GM21423 (cell line): ENCODE measurements at regions not wholly inside any gene's neighbourhood (a gene's known extent, or its start where the extent isn't known, plus 50 kb on each side); places are given as distances from the start of the nearest gene placed in this dataset.
"Not testable (repeated sequence)": the region's sequence is repeated elsewhere in the genome, so short reads cannot be mapped to it uniquely, and the experiment has no call there.

Experiments
- ATAC-seq: cut with Tn5 transposase; IDR thresholded peaks from one replicate; pipeline ENCODE4 v1.9.1; 2021; ENCODE audit warnings: mild to moderate bottlenecking, moderate library complexity; ENCODE audit not compliant: unreplicated experiment

GRCh38 chr15:62316413-62317060 lies 151.5 kb upstream of the C2CD4B start:
- no peak for ATAC-seq

GRCh38 chr15:62320259-62320658 lies 155.2 kb upstream of the C2CD4B start:
- no peak for ATAC-seq

GRCh38 chr15:62323353-62323890 lies 158.3 kb upstream of the C2CD4B start:
- ATAC-seq, result no peak

GRCh38 chr15:62324382-62324781 lies 159.3 kb upstream of the C2CD4B start:
- no peak for ATAC-seq

- ATAC-seq, result no peak
Measured at GRCh38 chr15:62325597-62325996, 160.5 kb upstream of the C2CD4B start.

- no peak for ATAC-seq
Measured at GRCh38 chr15:62326460-62327011, 161.5 kb upstream of the C2CD4B start.

- no peak for ATAC-seq
Measured at GRCh38 chr15:62327406-62327805, 162.3 kb upstream of the C2CD4B start.

- ATAC-seq, result not testable (repeated sequence)
Measured at GRCh38 chr15:62332472-62332871, 167.4 kb upstream of the C2CD4B start.

GRCh38 chr15:62334536-62334935 lies 169.5 kb upstream of the C2CD4B start:
- ATAC-seq, result no peak

- ATAC-seq, result no peak
Measured at GRCh38 chr15:62337934-62338333, 172.8 kb upstream of the C2CD4B start.

GRCh38 chr15:62338497-62338896 lies 173.4 kb upstream of the C2CD4B start:
- ATAC-seq, result no peak

GRCh38 chr15:62342959-62343358 lies 177.9 kb upstream of the C2CD4B start:
- no peak for ATAC-seq

- no peak for ATAC-seq
Measured at GRCh38 chr15:62343397-62343796, 178.3 kb upstream of the C2CD4B start.

- ATAC-seq, result peak; percentile 82
Measured at GRCh38 chr15:62344806-62345539, 179.9 kb upstream of the C2CD4B start.

GRCh38 chr15:62346168-62346567 lies 181.1 kb upstream of the C2CD4B start:
- ATAC-seq, result no peak

GRCh38 chr15:62348118-62348517 lies 183.0 kb upstream of the C2CD4B start:
- ATAC-seq, result no peak

- no peak for ATAC-seq
Measured at GRCh38 chr15:62348623-62349022, 183.5 kb upstream of the C2CD4B start.

- no peak for ATAC-seq
Measured at GRCh38 chr15:62352817-62353216, 187.7 kb upstream of the C2CD4B start.

GRCh38 chr15:62357431-62357830 lies 192.3 kb upstream of the C2CD4B start:
- ATAC-seq, result no peak

- ATAC-seq, result no peak
Measured at GRCh38 chr15:62359416-62359815, 194.3 kb upstream of the C2CD4B start.

- ATAC-seq, result no peak
Measured at GRCh38 chr15:62360332-62361097, 195.4 kb upstream of the C2CD4B start.
